ENCODE measurements at regions not wholly inside any gene's neighbourhood (a gene's known extent, or its start where the extent isn't known, plus 50 kb on each side); places are given as distances from the start of the nearest gene placed in this dataset.

- H3K27me3 ChIP-seq (ENCODE audit: insufficient read depth, poor library complexity, severe bottlenecking) = no peaks in the 10 kb centered on the region
- H3K27ac ChIP-seq (replicated peaks) = peak overlapping the region; percentile 98
- TF ChIP-seq SPI1 (IDR thresholded peaks at IDR 0.05; ENCODE audit: borderline replicate concordance, low read depth) = peak; percentile 59
- peak; percentile 11 for TF ChIP-seq CTCF (IDR thresholded peaks at IDR 0.05; ENCODE audit: insufficient read depth, low read length)
- TF ChIP-seq GABPA (IDR thresholded peaks at IDR 0.05; ENCODE audit: low read depth) = no peak
- TF ChIP-seq REST (IDR thresholded peaks at IDR 0.05; ENCODE audit: insufficient replicate concordance, low read depth) = no peak
- peak; percentile 96 for TF ChIP-seq POLR2AphosphoS5 (IDR thresholded peaks at IDR 0.05; ENCODE audit: low read depth)
- peak; percentile 99 for DNase-seq (ENCODE audit: low read depth in 1 of 2, low spot score in 1 of 2)
- H3K4me3 ChIP-seq (replicated peaks; ENCODE audit: insufficient read depth, low read length) = no peak overlapping the region
Observed at GRCh38 chr2:43131051-43131889, 95.1 kb downstream of the ZFP36L2 start.

- H3K27me3 ChIP-seq (ENCODE audit: insufficient read depth, poor library complexity, severe bottlenecking) = no peaks in the 10 kb centered on the region
- no peak for DNase-seq (ENCODE audit: low read depth in 1 of 2, low spot score in 1 of 2)
- peak overlapping the region; percentile 98 for H3K27ac ChIP-seq (replicated peaks)
- TF ChIP-seq SPI1 (IDR thresholded peaks at IDR 0.05; ENCODE audit: borderline replicate concordance, low read depth) = no peak
- TF ChIP-seq CTCF (IDR thresholded peaks at IDR 0.05; ENCODE audit: insufficient read depth, low read length) = no peak
- no peak for TF ChIP-seq GABPA (IDR thresholded peaks at IDR 0.05; ENCODE audit: low read depth)
- no peak for TF ChIP-seq POLR2AphosphoS5 (IDR thresholded peaks at IDR 0.05; ENCODE audit: low read depth)
- TF ChIP-seq REST (IDR thresholded peaks at IDR 0.05; ENCODE audit: insufficient replicate concordance, low read depth) = no peak
- no peak overlapping the region for H3K4me3 ChIP-seq (replicated peaks; ENCODE audit: insufficient read depth, low read length)
Observed at GRCh38 chr2:43130548-43130875, 95.9 kb downstream of the ZFP36L2 start.

DNA sequence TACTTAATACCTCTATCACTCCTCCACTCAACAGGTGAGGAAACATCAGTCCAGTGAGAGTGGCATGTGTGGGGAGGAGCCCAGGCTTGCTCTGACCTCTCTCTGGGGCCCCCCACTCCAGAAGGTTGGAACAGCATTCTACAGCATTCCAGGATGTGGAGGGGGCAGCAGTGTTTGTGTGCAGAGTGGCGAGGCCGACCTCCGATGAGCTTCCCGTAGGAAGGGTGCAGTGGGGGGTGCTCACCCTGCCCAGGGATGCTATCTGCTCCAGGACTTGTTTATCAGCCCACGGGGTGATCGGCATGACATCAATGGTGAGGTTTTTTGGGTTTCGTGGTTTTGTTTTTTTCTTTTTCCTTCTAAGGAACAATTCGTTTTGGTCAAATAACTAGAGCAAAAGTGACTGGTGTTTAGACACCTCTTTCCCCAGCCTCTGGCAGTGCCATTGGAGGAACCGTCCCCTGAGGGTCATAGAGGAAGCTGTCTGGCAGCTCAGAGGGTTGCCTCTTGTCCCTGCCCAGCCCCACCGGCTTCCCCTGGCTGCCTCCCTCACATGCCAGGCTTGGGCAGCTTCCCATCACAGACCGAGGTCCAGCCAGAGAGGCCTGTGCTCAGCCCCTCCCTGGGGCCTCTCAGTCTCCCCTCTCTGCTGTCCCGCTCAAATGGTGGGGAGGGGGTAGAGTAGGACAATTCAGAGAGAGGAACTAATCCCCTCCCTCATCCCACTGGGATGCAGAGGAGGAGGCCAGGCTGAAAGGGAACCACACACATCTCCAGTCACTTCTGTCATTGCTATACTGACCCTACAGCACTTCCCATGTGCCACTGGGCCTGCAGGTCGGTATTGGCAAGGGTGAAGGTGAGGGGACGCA is 96.5 kb downstream of the ZFP36L2 start:
- no peaks in the 10 kb centered on the region for H3K27me3 ChIP-seq (ENCODE audit: insufficient read depth, poor library complexity, severe bottlenecking)
- H3K27ac ChIP-seq (replicated peaks) = peak overlapping the region; percentile 98
- peak; percentile 43; the same call in 1 of the 2 replicates for TF ChIP-seq POLR2AphosphoS5 (IDR thresholded peaks at IDR 0.05; ENCODE audit: low read depth)
- no peak for TF ChIP-seq CTCF (IDR thresholded peaks at IDR 0.05; ENCODE audit: insufficient read depth, low read length)
- TF ChIP-seq REST (IDR thresholded peaks at IDR 0.05; ENCODE audit: insufficient replicate concordance, low read depth) = no peak
- TF ChIP-seq GABPA (IDR thresholded peaks at IDR 0.05; ENCODE audit: low read depth) = no peak
- TF ChIP-seq SPI1 (IDR thresholded peaks at IDR 0.05; ENCODE audit: borderline replicate concordance, low read depth) = 0 out of 2 replicates have a peak, but pooled peaks have one; percentile 2
- DNase-seq (ENCODE audit: low read depth in 1 of 2, low spot score in 1 of 2) = peak in 1 of 2 experiments; percentile 89
- H3K4me3 ChIP-seq (replicated peaks; ENCODE audit: insufficient read depth, low read length) = no peak overlapping the region
